GM18520 (cell line): ENCODE measurements at regions not wholly inside any gene's neighbourhood (a gene's known extent, or its start where the extent isn't known, plus 50 kb on each side); places are given as distances from the start of the nearest gene placed in this dataset.
"Not testable (repeated sequence)": the region's sequence is repeated elsewhere in the genome, so short reads cannot be mapped to it uniquely, and the experiment has no call there.

Source experiments
- ATAC-seq: cut with Tn5 transposase; IDR thresholded peaks from one replicate; pipeline ENCODE4 v1.9.1; 2021; ENCODE audit not compliant: unreplicated experiment

GRCh38 chr2:207216457-207216856 lies 50.7 kb upstream of the KLF7 start:
- no peak for ATAC-seq

DNA sequence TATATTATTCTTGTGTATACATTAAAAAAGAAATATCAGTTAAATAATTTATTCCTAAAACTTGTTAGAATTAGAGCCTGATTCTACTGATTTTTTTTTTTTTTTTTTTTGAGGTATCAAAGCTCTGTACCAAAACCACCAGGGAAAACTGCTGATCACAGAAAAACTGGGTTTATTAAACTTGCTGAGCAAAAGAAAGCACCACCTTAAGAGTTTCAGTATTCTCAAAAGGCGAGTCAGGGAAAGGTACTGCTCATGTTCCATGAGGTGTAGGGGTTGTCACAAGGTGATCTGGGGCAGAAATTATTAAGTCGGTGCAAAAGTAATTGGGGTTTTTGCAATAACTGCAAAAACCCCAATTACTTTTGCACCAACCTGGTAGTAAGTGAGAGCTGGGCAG lies 51.7 kb upstream of the KLF7 start:
- no peak for ATAC-seq

GRCh38 chr2:207219081-207219630 lies 53.4 kb upstream of the KLF7 start:
- ATAC-seq: no peak

- ATAC-seq: no peak
These were observed 54.1 kb upstream of the KLF7 start for GRCh38 chr2:207219676-207220501.

DNA sequence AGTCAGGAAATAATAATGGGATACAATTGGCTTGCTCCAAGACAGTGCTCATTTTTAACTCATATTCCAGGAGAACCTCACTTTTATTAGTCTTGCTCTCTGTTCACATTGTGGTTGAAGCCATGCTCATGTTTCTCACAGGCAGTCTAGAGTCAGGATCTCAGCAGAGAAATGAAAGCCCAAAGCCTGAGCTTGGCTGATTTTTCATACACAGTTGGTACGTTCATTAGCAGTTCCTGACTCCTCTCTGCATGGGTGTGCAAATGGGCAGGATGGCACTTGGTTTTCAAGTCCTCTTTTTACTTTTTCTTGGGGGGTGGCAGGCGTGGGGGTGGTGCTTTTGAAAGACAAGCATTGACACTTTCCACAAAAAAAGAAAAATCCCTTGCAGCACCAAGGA lies 56.0 kb upstream of the KLF7 start:
- ATAC-seq: no peak

DNA sequence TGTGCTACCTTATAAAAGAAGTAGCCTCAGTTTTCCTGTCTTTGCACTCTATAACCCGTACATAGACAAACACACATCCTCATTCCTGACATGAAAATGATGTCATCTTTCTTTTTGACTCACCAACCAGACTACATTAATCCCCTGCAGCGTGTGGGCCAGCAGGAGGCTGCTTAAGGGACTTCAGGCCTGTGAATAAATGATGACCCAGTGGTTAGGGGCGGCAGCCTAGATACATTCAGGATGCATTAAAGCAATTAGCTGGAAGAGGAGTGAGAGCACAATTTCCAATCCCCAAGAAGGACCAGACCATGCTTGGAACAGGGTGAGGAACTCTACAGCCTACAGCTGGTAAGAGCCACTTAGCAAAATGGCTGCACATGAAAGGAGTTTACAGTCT lies 57.3 kb upstream of the KLF7 start:
- ATAC-seq: peak; percentile 86

GRCh38 chr2:207224381-207224780 lies 58.6 kb upstream of the KLF7 start:
- ATAC-seq: no peak

DNA sequence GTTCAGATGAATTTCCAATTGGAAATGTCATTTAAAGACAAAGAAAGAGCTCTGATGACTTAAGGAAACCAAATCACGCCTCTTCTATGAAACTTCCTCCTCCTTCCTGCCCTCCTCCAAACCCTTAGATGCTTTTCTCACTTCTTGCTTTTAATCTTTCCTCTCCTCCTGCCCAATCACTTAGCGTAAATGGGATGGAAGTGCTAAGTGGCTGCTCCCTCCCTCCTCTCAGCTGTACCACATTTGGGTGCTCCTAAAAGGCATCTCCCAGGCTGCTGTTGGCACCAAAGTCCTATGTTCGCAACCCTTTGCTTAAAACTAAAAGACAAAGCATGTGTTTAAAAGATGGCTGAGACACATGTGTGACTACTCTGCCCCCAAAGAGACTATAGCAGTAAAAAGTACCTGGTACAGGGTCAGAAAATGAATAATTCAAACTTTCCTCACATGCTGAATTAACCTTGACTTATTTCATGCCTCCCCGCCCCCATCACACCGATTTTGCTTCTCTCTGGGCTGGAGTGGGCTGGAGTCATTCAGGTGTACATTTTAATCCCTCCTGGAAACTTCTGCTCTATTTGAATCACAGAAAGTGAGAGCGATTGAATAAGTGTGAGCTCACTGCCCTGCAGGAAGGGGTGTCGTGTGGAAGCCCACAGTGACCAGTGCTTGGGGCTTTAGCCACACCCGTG lies 59.2 kb upstream of the KLF7 start:
- no peak for ATAC-seq

- ATAC-seq: no peak
These were observed 60.0 kb upstream of the KLF7 start for GRCh38 chr2:207225773-207226172.

- no peak for ATAC-seq
These were observed 60.5 kb upstream of the KLF7 start for GRCh38 chr2:207226243-207226642.

- ATAC-seq: no peak
These were observed 60.9 kb upstream of the KLF7 start for GRCh38 chr2:207226671-207227061.

DNA sequence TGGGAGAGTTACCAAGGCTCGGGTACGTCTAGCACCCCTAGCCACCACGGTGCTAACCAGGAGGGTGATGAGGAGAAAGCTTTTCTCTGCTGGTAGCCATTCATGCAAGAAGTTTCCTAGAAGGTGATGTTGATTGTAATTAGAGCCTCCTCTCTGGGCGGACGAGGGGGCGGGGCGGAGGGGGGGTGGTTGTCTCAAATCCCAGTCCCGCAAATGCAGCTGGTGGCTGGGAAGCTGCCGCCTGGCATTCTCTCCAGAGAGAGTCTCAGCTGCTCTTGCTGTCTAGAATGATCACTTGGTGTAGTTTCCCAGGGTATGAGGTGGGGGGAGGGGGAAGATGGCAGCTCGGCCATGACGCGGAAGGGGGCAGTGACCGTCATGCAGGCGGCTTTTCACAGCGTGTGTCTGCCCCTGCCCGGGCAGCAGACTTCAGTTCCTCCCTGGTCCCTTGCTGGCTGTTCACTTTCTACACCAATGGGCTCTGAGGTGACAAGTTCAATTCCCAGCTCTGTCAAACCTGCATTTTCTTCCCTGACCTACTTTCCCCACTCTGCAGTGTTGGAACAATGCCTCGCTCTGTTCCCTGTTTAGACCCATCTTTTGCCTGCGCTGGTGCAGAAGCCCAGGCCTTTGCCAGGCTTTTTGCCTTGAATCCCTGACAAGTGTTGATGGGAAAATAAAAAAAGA lies 61.5 kb upstream of the KLF7 start:
- no peak for ATAC-seq

DNA sequence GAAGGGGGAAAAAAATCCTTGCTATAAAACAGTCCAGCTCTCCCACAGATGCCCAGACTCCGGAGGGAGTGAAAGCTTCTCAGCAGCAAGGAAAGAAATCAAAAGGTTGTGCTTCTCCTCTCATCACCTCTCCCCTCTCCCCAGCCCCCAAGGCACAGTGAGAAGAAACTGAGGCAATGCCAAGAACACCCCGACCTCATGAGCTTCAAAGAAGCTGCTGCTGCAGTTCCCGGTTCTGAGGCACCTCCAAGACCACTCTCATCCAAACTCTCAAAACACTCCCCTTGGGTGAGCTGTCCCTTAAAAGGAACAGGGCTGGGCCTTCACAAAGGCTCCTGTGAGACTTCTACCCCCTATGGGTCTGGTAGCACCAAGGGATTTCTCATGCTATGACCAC lies 62.0 kb upstream of the KLF7 start:
- no peak for ATAC-seq

DNA sequence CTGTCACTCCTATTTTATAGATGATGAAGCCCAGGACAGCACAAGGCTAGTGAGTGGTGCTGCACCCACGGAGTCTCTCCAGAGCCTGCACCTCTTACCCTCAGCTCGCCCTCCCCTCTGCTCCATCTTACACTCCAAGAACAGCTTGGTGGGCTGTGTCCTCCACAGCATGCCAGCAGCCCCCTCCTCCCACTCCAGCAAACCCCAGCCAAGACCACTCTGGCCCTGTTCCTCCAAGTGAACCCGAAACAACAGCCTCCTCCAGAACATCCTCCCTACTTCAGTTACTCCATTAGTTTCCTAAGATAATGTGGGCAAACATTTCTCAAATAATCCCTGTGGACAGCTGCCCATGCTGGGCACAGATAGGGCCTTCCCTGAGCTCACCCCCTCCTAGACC lies 62.7 kb upstream of the KLF7 start:
- ATAC-seq: no peak

DNA sequence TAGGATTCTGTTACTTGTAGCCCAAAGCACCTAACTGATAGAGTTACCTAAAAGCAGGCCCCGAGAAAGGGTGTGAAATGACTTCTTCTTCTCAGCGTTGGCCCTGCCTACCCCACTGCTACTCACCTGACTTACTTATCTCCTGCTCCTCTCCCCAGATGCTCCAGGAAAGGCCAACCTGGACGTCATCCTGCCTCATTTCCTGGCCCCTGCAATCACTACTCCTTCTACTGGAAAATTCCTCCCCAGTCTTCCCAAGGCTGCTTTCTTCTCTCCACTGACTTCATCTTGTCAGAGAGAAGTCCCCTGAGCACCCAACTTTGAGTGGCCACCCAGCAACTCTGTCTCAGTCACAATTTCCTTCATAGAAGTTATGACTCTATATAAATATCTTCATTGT lies 63.4 kb upstream of the KLF7 start:
- no peak for ATAC-seq

DNA sequence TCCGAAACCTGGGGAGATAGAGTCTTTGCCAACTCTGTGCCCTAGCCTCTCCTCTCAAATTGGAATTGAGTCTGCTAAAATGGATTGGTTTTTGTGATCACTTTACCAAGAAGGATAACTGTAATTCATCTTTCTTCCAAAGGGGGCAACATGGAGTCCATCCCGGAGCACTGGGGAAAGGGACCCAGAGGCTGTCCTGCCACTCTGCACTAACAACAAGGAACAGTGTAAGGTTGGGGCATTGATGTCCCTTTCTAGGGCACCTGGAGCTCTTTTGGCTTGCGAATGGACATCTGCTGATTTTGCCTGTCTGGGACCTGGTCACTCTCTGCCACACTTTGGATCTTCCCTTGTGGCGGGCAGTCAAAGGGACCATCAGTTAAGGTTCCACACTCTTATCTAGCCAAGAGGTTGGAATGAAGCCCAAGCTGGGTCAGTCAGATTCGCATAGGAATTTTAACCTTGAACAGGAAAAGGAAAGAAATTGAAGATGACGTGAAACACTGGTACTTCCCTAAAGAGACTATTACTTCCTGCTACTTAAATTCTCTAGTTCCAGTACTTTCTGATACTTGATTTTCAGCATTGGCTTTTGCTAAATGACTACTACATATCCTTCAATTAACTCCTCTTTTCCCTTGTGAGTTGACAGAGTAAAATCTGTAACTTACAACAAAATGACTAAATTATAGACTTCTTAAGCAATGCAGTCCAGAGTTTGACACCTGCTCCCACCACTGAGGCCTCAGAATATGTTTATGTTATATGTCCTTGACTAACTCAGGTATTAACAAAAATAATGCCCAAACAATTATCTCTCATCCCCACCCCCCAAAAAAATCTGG lies 64.7 kb upstream of the KLF7 start:
- ATAC-seq: no peak

DNA sequence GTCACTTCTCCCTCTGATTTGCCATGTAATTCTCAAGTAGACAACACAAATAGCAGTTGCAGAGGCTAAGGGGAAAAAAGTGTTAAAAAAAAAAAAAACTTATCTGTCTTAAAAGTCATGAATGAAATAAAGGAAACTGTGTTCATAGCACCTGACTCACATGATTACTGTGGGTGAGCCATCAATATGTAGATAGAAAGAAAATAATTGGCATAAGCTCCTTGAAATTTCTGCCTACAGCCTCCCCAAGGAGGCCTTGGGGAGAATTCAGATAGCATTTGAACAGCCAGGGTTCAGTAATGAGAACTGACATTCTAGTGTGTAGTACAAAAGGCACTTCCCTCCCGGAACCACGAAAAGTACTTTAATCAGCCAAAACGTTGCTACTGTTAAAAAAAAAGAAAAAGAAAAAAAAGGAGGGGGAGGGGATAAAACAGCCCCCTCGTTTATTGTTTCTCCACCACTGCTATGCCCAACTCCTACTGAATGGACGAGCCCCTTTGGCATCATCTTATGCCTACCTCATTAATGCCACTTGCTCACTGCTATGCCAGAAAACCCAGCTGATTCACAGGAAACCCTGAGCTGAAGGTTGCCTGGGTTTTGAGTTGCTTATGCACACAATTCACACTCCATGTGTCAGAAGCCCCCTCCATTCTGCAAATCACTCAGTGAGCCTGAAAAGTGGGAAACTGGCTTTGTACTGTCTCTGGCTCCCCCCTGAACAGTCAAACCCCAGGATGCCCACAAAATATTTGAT lies 65.5 kb upstream of the KLF7 start:
- no peak for ATAC-seq

DNA sequence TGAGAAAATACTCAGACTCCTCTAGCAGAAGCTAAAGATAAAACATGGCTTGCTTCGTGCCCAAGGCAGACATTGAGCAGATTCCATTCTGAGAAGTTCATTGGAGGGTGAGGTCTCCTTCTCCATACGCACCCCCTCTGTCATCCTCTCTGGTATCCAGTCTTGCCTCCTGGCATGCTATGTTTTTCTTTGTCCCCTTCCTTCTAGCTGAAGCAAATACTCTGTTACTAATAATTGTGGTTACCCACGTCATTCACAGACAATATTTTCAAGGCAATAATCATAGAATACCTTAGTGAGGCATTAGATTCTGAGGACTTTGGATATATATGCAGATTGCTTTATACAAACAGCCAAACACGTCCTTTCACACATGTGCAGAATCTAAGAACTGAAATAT lies 66.2 kb upstream of the KLF7 start:
- no peak for ATAC-seq

DNA sequence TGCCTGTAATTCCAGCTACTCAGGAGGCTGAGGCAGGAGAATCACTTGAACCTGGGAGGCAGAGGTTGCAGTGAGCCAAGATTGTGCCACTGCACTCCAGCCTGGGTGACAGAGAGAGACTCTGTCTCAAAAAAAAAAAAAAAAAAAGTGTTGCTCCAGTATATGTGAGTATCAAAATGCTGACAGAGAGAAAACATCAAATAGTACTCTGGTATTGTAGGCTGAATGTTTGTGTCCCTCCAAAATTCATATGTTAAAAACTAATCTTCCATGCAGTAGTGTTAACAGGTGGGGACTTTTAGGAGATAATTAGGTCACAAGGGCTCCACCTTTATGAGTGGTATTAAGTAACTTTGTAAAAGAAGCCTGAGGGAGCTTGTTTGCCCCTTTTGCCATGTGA lies 67.4 kb upstream of the KLF7 start:
- ATAC-seq: not testable (repeated sequence)

GRCh38 chr2:207233731-207234130 lies 68.0 kb upstream of the KLF7 start:
- ATAC-seq: no peak
